ENCODE measurements at regions not wholly inside any gene's neighbourhood (a gene's known extent, or its start where the extent isn't known, plus 50 kb on each side); places are given as distances from the start of the nearest gene placed in this dataset.

DNA sequence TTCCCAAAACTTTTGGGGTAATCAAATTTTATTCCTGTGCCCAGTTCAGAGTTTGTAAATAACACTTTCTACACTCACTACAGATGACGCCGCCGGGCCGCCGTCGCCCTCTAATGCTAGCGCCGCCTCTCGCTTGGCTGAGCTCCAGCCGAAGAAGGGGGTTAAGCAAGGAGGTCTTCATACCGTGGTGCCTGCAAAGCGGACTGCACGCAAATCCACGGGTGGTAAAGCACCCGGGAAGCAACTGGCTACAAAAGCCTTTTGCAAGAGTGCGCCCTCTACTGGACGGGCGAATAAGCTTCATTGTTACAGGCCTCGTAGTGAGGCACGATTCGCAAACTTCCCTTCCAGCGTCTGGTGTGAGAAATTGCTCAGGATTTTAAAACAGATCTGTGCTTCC, 280.4 kb downstream of the MEF2C start:
- H3K9me3 ChIP-seq, result peaks cover 3 to 8% of the 10 kb centered on the region in 2 donors
- intact Hi-C loops (cut with DNase I; ENCODE audit: low total_unique reads), result no loop called here
- no peaks in the 10 kb centered on the region for H3K4me1 ChIP-seq
- no peak overlapping the region for H3K27ac ChIP-seq
- DNase-seq (ENCODE audit: low spot score in 2 of 2), result no peak
- no peaks in the 10 kb centered on the region for H3K27me3 ChIP-seq
- H3K4me3 ChIP-seq, result no peak overlapping the region
- H3K36me3 ChIP-seq, result no peaks in the 10 kb centered on the region
- TF ChIP-seq POLR2AphosphoS5 (IDR thresholded peaks at IDR 0.05) (no peak), POLR2A (IDR thresholded peaks at IDR 0.05) (no peak)
- TF ChIP-seq, protein P1, sequence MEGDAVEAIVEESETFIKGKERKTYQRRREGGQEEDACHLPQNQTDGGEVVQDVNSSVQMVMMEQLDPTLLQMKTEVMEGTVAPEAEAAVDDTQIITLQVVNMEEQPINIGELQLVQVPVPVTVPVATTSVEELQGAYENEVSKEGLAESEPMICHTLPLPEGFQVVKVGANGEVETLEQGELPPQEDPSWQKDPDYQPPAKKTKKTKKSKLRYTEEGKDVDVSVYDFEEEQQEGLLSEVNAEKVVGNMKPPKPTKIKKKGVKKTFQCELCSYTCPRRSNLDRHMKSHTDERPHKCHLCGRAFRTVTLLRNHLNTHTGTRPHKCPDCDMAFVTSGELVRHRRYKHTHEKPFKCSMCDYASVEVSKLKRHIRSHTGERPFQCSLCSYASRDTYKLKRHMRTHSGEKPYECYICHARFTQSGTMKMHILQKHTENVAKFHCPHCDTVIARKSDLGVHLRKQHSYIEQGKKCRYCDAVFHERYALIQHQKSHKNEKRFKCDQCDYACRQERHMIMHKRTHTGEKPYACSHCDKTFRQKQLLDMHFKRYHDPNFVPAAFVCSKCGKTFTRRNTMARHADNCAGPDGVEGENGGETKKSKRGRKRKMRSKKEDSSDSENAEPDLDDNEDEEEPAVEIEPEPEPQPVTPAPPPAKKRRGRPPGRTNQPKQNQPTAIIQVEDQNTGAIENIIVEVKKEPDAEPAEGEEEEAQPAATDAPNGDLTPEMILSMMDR (IDR thresholded peaks at IDR 0.05), result no peak

DNA sequence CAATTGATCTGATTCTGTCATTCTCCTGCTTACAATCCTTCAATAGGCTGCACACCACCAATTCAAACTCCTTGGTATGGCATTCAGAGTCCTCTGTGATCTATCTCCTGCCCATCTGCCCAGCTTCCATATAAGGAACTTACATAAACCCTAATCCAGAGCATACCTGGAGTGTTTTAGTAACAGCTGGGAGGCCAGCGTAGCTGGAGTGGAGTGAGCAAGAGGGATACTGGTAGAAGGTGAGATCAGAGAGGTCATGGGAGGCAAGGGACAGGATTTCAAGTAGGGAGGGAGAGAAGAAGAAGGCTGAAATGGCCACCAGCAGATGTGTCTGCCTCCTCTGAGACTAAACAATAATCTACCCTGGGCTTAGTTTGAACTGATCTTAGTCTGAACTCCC, 288.5 kb downstream of the MEF2C start:
- Histone ChIP-seq H3K9me3 (peaks cover 0 to 3% of the 10 kb centered on the region in 2 donors), H3K4me3 (no peak overlapping the region), H3K36me3 (no peaks in the 10 kb centered on the region), H3K27me3 (no peaks in the 10 kb centered on the region), H3K27ac (no peak overlapping the region), H3K4me1 (no peaks in the 10 kb centered on the region)
- no peak for TF ChIP-seq POLR2AphosphoS5 (IDR thresholded peaks at IDR 0.05)
- TF ChIP-seq, protein P1 (IDR thresholded peaks at IDR 0.05), result no peak
- TF ChIP-seq POLR2A (IDR thresholded peaks at IDR 0.05), result no peak
- intact Hi-C loops (cut with DNase I; ENCODE audit: low total_unique reads), result no loop called here
- DNase-seq (ENCODE audit: low spot score in 2 of 2), result no peak

DNA sequence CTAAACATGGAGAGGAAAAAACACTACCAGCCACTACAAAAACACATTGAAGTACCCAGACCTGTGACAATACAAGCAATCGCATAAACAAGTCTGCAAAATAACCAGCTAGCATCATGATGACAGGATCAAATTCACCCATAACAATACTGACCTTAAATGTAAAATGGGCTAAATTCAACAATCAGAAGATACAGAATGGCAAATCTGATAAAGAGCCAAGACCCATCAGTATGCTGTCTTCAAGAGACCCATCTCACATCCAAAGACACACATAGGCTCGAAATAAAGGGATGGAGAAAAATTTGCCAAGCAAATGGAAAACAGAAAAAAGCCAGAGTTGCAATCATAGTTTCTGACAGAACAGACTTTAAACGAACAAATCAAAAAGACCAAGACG, 294.4 kb downstream of the MEF2C start:
- no peak overlapping the region for H3K4me3 ChIP-seq
- no peak overlapping the region for H3K27ac ChIP-seq
- TF ChIP-seq POLR2A (IDR thresholded peaks at IDR 0.05), result no peak
- TF ChIP-seq POLR2AphosphoS5 (IDR thresholded peaks at IDR 0.05), result no peak
- TF ChIP-seq, protein P1 (IDR thresholded peaks at IDR 0.05), result no peak
- H3K36me3 ChIP-seq, result no peaks in the 10 kb centered on the region
- DNase-seq (ENCODE audit: low spot score in 2 of 2), result no peak
- intact Hi-C loops (cut with DNase I; ENCODE audit: low total_unique reads), result no loop called here
- H3K27me3 ChIP-seq, result no peaks in the 10 kb centered on the region
- no peaks in the 10 kb centered on the region for H3K4me1 ChIP-seq
- peaks cover 0 to 11% of the 10 kb centered on the region in 2 donors for H3K9me3 ChIP-seq

DNA sequence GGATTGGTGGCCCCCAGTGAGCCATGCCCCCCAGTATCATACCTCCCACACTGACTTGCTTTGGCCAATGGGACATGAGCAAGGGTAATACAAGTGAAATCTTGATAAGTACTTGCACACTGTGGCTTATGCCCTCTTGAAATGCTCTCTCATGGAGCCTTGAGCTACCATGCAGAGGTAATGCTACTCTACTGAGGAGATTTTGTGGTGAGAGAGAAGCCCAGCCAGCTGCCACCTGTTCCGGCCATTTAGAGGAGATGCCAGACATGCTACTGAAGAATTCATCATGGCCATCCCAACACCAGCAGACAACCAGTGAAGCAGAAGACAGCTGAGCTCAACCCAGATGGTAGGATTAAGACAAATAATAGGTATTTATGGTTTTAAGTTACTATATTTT, 299.5 kb downstream of the MEF2C start:
- Histone ChIP-seq H3K27me3 (no peaks in the 10 kb centered on the region), H3K36me3 (no peaks in the 10 kb centered on the region), H3K9me3 (no peaks in the 10 kb centered on the region), H3K27ac (no peak overlapping the region), H3K4me3 (no peak overlapping the region), H3K4me1 (no peaks in the 10 kb centered on the region)
- DNase-seq (ENCODE audit: low spot score in 2 of 2), result no peak
- intact Hi-C loops (cut with DNase I; ENCODE audit: low total_unique reads), result no loop called here
- no peak for TF ChIP-seq POLR2A (IDR thresholded peaks at IDR 0.05)

DNA sequence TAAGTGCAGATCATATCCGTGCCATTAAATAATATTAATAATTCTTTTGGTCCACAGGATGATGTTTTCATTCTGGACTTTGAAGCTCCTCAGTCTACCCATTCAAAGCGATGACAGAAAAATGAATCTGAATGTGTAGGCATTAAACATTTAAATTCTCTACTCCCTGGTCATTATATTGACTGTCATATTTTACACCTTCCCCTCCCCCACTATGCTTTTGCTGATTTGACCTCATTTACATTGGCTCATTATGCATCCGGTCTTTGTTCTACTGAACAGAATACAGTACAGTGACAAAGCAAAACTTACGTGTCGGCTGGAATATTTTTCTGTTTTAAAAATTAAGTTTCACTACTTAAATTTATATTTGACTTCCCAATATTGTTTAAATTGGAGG, 289.7 kb upstream of the TMEM161B start:
- no peaks in the 10 kb centered on the region for H3K4me1 ChIP-seq
- H3K9me3 ChIP-seq, result no peaks in the 10 kb centered on the region
- H3K27me3 ChIP-seq, result no peaks in the 10 kb centered on the region
- TF ChIP-seq, protein P1 (IDR thresholded peaks at IDR 0.05), result no peak
- no peak for TF ChIP-seq POLR2AphosphoS5 (IDR thresholded peaks at IDR 0.05)
- intact Hi-C loops (cut with DNase I; ENCODE audit: low total_unique reads), result no loop called here
- no peaks in the 10 kb centered on the region for H3K36me3 ChIP-seq
- H3K4me3 ChIP-seq, result no peak overlapping the region
- no peak overlapping the region for H3K27ac ChIP-seq
- DNase-seq (ENCODE audit: low spot score in 2 of 2), result no peak

DNA sequence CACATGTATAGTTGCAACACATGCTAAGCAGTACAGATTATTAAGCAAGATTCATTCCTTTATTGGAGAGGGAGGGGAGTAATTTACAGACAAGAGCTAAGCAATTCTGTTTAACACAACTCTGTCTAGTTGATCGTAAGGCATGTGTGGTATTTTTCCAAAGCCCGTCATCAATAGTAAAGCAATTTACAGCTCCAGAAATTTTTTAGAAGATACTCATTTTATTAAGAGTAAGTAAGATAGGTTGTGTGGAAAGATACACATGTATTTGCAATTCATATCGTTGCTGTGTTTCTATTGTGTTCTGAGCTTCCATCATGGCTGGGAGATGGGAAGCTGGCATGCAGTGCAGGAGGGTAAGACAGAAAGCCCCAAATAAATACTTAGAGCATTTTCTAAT, 289.2 kb upstream of the TMEM161B start:
- no peak for DNase-seq (ENCODE audit: low spot score in 2 of 2)
- intact Hi-C loops (cut with DNase I; ENCODE audit: low total_unique reads), result no loop called here
- Histone ChIP-seq H3K4me1 (no peaks in the 10 kb centered on the region), H3K9me3 (no peaks in the 10 kb centered on the region), H3K4me3 (no peak overlapping the region), H3K27ac (no peak overlapping the region), H3K36me3 (no peaks in the 10 kb centered on the region), H3K27me3 (no peaks in the 10 kb centered on the region)
- TF ChIP-seq POLR2A (IDR thresholded peaks at IDR 0.05), result no peak
- TF ChIP-seq, protein P1 (IDR thresholded peaks at IDR 0.05), result no peak
- no peak for TF ChIP-seq POLR2AphosphoS5 (IDR thresholded peaks at IDR 0.05)

Data from breast epithelium (tissue), 4 donors.